ENCODE measurements at regions not wholly inside any gene's neighbourhood (a gene's known extent, or its start where the extent isn't known, plus 50 kb on each side); places are given as distances from the start of the nearest gene placed in this dataset.

GRCh38 chr4:3683744-3684421 lies 82.3 kb upstream of the ADRA2C start:
- no peak overlapping the region for H3K9ac ChIP-seq (ENCODE audit: low read length)
- no peaks in the 10 kb centered on the region for H3K36me3 ChIP-seq (ENCODE audit: insufficient read depth, low read length)
- H3K4me3 ChIP-seq (ENCODE audit: low read length) = no peak overlapping the region
- no peak for TF ChIP-seq REST (IDR thresholded peaks at IDR 0.05; ENCODE audit: borderline replicate concordance)
- TF ChIP-seq RAD21 (conservative IDR thresholded peaks at IDR 0.05) = no peak
- no peak for TF ChIP-seq CTCF (IDR thresholded peaks at IDR 0.05; ENCODE audit: poor library complexity, severe bottlenecking)
- TF ChIP-seq EP300 (conservative IDR thresholded peaks at IDR 0.05; ENCODE audit: poor library complexity, severe bottlenecking) = no peak
- no peak for TF ChIP-seq EZH2 (IDR thresholded peaks at IDR 0.05; ENCODE audit: borderline replicate concordance, insufficient read depth, low read length, poor library complexity, severe bottlenecking)
- no peaks in the 10 kb centered on the region for H3K9me2 ChIP-seq (ENCODE audit: insufficient read depth, low read length)
- no peak overlapping the region for H3K4me2 ChIP-seq (ENCODE audit: low read length)
- H3K9me3 ChIP-seq (ENCODE audit: low read length) = no peaks in the 10 kb centered on the region
- no peaks in the 10 kb centered on the region for H3K27me3 ChIP-seq (ENCODE audit: insufficient read depth, low read depth, low read length)
- no peak overlapping the region for H2AFZ ChIP-seq (ENCODE audit: low read depth, low read length)
- no peaks in the 10 kb centered on the region for H3K79me2 ChIP-seq (replicated peaks; ENCODE audit: insufficient read depth, low read length)
- no peaks in the 10 kb centered on the region for H3F3A ChIP-seq (ENCODE audit: insufficient read depth, low read length, poor library complexity, severe bottlenecking)
- no peak overlapping the region for H3K27ac ChIP-seq (ENCODE audit: low read length)
- H4K20me1 ChIP-seq (ENCODE audit: insufficient read depth) = no peaks in the 10 kb centered on the region

- TF ChIP-seq EP300 (conservative IDR thresholded peaks at IDR 0.05; ENCODE audit: poor library complexity, severe bottlenecking) = no peak
- TF ChIP-seq MXI1 (conservative IDR thresholded peaks at IDR 0.05; ENCODE audit: poor library complexity, severe bottlenecking) = no peak
- TF ChIP-seq SMC3 (conservative IDR thresholded peaks at IDR 0.05; ENCODE audit: poor library complexity) = no peak
- no peak for TF ChIP-seq POLR2AphosphoS5 (IDR thresholded peaks at IDR 0.05)
- no peak for TF ChIP-seq TAF1 (IDR thresholded peaks at IDR 0.05; ENCODE audit: low read depth)
- no peak for TF ChIP-seq CTCF (IDR thresholded peaks at IDR 0.05; ENCODE audit: poor library complexity, severe bottlenecking)
- TF ChIP-seq RAD21 (conservative IDR thresholded peaks at IDR 0.05) = no peak
- TF ChIP-seq EZH2 (IDR thresholded peaks at IDR 0.05; ENCODE audit: borderline replicate concordance, insufficient read depth, low read length, poor library complexity, severe bottlenecking) = no peak
- TF ChIP-seq REST (IDR thresholded peaks at IDR 0.05; ENCODE audit: borderline replicate concordance) = no peak
- H3K4me3 ChIP-seq (ENCODE audit: low read length) = no peak overlapping the region
- H3K4me2 ChIP-seq (ENCODE audit: low read length) = no peak overlapping the region
- H3K9me2 ChIP-seq (ENCODE audit: insufficient read depth, low read length) = no peaks in the 10 kb centered on the region
- H3K36me3 ChIP-seq (ENCODE audit: insufficient read depth, low read length) = no peaks in the 10 kb centered on the region
- no peak overlapping the region for H3K27ac ChIP-seq (ENCODE audit: low read length)
- H3K27me3 ChIP-seq (ENCODE audit: insufficient read depth, low read depth, low read length) = no peaks in the 10 kb centered on the region
- no peaks in the 10 kb centered on the region for H3K79me2 ChIP-seq (replicated peaks; ENCODE audit: insufficient read depth, low read length)
- H4K20me1 ChIP-seq (ENCODE audit: insufficient read depth) = no peaks in the 10 kb centered on the region
- no peaks in the 10 kb centered on the region for H3K9me3 ChIP-seq (ENCODE audit: low read length)
- H3F3A ChIP-seq (ENCODE audit: insufficient read depth, low read length, poor library complexity, severe bottlenecking) = no peaks in the 10 kb centered on the region
- H3K9ac ChIP-seq (ENCODE audit: low read length) = no peak overlapping the region
- H2AFZ ChIP-seq (ENCODE audit: low read depth, low read length) = no peak overlapping the region
These were observed 83.0 kb upstream of the ADRA2C start for GRCh38 chr4:3683077-3683743.

Measured in neural cell (in vitro differentiated cells).